Left ventricle myocardium superior (tissue), 1 donor: ENCODE measurements at regions not wholly inside any gene's neighbourhood (a gene's known extent, or its start where the extent isn't known, plus 50 kb on each side); places are given as distances from the start of the nearest gene placed in this dataset.

Experiments
- ATAC-seq: fragments of 200-7000 bp; cut with Tn5 transposase; one replicate; pipeline ENCODE4 v1.9.1; 2020; ENCODE audit warnings: mild to moderate bottlenecking, moderate library complexity
- DNase-seq: peaks from one replicate; pipeline ENCODE4 v3.0.0-alpha.2; 2020
- intact Hi-C: fragments of 100-400 bp; cut with micrococcal nuclease; formaldehyde crosslinking; loops from one replicate; pipeline ENCODE4 v1.11.0; 2022
- donor health status: DM: no; HTN: yes; CAD: no; lungs with severe emphysema.

DNA sequence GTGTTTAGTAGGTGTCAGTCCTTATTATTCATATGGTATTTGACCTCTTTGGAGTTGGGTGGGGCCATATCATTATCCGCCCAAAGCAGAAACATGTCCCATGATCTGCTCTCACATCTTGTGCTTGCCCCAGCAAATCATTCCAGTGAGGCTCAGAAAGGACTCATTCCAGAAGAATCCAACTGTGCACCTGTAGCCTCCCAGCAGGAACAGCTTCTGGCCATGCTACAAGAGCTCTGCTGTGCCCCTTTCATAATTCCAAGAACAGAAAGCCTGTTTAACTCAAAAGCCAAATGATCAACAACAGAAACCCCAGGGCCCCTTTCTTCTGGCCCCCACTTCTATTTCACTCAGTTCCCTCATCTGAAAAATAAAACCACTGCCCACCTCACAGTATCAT, 673.1 kb downstream of the DIAPH3 start:
- DNase-seq (no peak), ATAC-seq (no peak)
- intact Hi-C loops: no loop called here

DNA sequence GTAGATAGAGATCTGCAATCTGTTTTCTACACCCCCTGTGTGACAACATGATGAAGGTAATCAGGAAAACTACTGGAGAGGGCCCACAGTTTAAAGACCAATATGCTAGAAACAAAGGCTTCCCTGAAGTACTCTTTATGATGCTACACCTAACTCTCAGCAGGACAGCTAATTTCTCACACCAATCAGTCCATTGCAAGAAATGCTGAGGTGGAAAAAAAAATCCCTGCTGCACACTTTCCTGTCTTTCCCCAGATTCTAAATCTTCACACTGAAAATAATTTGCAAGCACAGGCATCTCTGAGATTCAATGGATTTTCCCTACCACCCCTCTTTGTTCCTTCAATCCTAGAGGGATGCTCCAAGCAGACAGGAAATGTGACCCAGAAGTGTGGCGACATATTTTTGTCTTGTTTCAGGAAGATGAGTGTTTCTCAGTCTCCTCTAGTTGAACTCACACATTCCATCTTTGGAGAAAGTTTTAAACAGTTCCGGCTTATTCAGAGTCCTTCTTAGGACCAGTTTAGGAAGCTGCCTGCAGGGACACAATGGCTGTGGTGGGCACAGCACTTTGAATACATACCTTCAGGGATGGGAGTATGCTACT, 671.6 kb downstream of the DIAPH3 start:
- intact Hi-C loops: no loop called here
- no peak for ATAC-seq
- no peak for DNase-seq

DNA sequence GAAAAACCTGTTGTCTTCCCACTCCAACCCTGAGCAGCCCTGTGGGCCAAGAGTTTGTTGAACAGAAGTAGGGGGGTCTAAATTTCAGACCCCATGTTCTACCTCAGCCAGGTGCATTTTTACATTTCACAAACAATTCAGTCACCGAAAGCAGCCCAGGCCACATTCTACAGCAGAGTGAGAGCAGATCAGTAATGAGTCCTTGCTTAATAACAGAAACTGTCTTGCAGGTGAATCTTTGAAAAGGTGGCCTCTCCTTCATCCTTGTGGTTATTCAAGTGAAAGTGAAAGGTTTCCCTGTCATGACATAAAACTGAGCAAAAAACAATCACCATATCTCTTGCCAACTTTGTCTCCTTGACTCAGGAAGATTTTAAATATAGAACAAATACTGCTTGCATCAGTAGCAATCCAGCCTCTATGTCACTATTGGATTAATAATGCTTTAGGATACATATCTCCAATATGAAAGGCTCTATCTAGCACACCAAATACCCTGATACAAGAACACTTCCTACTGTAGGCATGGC, 670.2 kb downstream of the DIAPH3 start:
- intact Hi-C loops: no loop called here
- ATAC-seq (no peak), DNase-seq (no peak)

DNA sequence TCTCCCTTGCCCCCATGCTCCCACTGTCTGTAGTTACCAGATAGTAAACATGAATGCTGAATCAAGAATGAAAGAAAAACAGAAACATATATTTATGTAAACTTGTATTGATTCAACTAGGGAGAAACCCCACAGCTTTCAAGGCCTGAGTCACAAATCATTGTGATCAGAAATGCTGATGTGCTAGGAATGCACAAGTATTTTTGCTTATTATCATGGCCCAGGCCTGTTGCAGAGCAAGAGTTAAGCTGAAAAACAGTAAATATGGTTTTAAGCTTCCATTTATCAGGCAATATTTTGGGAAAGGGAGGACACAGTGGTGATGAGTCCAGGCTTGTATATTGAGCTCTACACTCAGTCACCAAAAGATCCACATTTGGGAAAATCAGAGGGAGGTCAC, 669.6 kb downstream of the DIAPH3 start:
- ATAC-seq: no peak
- DNase-seq: no peak
- intact Hi-C loops: no loop called here

DNA sequence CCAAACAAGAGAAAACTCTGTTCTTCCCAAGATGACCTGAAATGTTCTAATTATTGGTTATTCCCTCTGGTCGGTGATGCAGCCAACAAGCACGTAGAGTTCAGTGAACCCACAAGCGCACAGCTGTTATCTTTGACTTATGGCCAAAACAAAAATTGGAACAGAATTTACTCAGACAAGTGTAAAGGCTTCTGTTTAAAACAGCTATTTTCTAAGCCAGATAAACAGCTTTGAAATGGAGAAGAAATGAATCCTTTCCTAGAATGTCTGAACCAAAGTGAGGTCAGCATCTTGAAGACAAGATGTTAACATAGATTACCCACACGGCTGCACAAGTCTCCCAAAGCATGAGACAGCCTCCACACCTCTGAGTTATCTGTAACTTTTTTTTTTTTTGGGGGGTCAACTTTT, 669.2 kb downstream of the DIAPH3 start:
- DNase-seq (peak; percentile 39), ATAC-seq (peak; percentile 91)
- intact Hi-C loops: no loop called here

DNA sequence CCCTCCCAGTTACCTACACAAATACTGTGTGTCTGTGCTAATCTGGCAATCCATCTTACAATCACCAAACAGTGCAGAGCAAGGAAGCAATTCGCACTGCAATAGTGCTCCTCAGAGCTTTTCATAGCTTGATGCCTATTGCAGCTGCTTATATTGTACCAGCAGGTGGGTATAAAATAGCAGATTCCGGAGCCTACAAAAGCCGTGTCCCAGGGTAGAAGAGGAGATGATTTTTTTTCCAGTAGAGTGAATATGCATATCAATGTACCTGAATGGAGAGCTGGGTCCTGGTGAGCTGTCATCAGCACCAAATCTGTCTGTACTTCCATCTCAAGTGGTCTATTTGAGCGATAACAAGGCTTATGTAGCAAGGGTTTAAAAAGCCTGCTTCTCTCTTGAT, 668.4 kb downstream of the DIAPH3 start:
- intact Hi-C loops: no loop called here

DNA sequence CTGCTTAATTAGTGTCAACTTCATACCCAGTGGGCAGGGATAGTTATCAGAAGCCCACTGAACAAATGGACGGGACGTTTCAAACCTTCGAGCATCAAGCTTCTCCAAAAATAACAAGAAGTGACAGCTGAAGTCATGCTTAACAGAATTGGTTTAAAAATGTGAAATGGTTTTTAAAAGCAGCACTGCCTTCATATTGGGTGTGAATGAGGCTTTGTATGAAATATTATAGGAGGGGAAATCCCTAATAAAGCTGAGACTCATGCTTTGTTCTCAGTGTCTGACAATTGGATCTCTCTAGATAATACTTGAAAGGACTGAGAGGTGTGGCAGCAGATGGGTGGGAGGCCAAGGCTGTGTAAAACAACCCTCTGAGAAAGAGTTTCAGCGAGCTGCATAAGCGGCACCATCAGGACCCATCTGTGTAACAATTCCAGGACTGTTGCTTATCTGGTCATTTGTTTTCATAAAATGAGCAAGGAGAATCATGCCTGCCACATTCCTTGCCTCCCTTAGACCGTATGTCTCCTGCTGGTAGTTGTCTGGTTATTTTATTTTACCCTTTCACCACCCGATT, 667.7 kb downstream of the DIAPH3 start:
- DNase-seq: no peak
- intact Hi-C loops: no loop called here
- no peak for ATAC-seq

More for the DNA sequence above, 668.4 kb downstream of the DIAPH3 start:
- DNase-seq (no peak), ATAC-seq (no peak)

DNA sequence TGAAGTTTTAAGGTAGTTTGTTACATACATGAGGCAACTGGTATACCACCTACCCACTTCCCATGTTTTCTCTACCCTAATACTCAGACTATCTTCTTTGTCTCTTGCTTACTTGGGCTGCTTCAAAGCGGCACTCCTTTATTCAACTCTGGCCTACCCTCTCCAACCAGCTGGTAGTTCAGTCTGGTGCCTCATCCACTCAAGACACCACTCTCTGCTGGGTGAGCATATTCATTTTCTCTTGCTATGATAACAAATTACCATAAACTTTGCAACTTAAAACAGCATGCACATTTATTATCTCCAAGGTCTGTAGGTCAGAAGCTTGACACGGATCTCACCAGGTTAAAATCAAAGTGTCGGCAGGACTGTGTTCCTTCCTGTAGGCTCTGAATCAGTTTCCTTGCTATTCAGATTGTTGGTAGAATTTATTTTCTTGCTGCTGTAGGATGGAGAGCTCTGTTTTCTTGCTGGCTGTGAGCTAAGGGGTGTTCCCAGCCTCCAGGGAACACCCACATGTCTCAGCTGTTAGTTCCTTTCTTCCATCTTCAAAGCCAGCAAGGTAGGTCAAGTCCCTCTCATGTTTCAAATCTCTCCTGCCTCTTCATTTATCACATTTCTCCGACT, 666.0 kb downstream of the DIAPH3 start:
- no peak for ATAC-seq
- DNase-seq: no peak
- intact Hi-C loops: no loop called here

DNA sequence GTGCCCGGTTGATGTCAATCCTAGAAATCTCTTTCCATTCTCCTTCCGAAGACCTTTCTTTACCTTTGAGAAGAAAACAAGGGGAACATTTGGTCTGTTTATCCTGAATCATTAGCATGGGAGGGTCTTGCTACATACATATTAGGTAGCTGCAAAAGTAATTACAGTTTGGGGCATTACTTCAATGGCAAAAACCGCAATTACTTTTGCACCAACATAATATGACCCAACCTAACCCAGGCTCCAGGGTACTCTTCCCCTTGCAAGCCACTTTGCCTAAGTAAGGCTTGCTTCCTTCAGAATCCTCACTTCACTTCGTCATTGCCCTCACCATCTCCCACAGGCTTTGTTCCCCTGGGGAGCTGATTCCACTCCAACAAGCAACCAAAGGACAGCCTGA, 662.7 kb downstream of the DIAPH3 start:
- ATAC-seq: no peak
- DNase-seq: no peak
- intact Hi-C loops: no loop called here

DNA sequence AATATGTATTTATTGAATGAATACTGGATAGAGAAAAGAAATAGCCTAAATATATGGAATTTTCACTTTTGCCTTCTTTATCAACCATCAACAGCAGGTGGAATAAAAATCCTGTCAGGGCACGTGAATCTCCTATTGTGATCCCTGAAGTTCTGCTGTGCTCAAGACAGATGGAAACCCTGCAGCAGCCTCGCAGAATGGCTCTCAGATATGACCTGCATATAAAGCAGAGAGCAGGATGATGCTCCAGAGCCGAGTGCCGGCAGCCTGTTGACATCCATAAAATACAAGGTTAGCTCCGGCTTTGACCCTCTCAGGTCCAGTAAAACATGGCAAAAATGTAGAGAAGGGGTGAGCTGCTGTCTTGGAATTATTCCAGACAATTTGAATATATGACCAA, 659.3 kb downstream of the DIAPH3 start:
- ATAC-seq: no peak
- DNase-seq: no peak
- intact Hi-C loops: no loop called here

DNA sequence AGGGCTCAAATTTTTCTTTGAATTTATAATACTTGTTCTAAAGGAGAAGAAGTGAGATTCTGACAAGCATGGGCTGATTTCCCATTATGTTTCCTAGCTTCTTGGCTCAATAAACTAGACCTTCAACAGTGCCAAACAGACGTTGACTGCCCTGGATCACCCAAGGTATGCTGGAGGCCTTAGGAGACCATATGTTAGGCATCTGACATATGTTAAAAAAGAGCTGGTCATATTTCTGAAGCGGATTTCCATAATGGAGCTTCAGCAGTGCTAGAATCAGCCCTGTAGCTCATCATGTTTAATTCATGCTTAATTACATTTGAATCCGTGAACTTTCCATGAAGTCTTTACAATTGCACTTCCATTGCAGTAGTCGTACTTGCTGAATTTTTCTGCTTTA, 653.3 kb downstream of the DIAPH3 start:
- intact Hi-C loops: no loop called here
- ATAC-seq (no peak), DNase-seq (no peak)

DNA sequence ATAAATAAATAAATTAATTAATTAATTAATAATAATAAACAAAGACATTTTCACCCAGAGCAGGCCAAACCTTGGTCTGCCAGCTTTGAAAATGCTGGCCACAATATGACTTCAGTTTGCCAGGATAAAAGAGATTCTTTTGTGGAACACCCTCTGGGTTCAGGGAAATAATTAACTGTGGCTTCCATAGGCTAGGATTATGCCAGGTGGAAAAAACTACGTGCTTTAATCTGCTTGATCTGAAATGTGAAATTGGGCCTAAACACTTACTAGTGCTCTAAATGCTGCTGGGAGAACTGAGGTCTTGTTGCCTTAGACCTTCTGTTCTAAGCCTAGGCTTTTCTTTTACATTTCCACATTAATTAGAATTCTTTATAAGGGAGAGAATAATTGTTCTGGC, 650.0 kb downstream of the DIAPH3 start:
- intact Hi-C loops: no loop called here
- ATAC-seq (no peak), DNase-seq (no peak)

DNA sequence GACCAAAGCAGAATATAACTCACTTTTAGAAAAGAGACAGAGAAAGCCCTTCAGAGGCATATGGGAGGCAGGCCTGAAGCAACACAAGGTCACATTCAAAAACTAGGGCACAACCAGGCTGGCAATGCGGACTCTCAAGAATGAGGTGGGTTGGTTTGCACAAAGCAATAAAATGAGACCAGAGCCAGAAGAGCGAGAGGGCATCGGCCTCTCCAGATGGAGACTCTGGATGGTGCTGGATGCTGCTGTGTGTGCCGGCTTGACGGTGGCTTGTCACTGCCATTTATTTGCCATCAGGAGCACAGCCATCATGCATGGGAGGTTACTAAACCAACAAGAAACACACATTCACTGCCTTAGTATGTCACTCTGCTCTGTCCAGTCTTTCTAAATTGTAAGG, 649.4 kb downstream of the DIAPH3 start:
- DNase-seq: no peak
- ATAC-seq: no peak
- intact Hi-C loops: no loop called here

DNA sequence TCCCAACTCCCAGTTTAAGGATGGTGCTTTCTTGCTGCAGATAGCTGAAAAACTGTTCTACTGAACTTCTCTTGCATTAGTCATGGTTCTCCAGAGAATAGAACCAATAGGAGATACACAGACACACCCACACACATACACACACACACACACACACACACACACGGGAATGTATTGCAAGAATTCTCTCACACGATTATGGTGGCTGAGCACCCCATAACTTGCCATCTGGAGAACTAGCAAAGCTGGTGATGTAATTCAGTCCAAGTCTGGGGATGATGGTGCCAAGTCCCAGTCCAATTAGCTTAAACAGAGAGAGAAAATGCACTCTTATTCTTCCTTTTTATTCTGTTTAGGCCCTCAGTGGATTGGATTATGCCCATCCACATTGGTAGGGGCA, 643.9 kb downstream of the DIAPH3 start:
- no peak for ATAC-seq
- intact Hi-C loops: no loop called here

DNA sequence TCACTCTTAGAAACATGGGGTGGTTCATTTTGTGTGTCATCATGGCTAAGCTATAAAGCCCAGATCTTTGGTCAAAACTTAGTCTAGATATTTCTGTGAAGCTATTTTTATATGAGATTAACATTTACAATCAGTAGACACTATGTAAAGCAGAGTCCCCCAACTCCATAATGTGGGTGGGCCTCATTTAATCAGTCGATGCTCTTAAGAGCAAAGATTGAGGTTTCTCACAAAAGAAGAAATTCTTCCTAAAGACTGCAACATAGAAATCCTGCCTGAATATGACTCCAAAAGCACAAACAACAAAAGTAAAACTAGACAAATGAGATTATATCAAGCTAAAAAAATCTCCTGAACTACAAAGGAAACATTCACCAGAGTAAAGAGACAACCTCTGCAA, 642.2 kb downstream of the DIAPH3 start:
- ATAC-seq (no peak), DNase-seq (no peak)
- intact Hi-C loops: no loop called here

More for the DNA sequence above, 643.9 kb downstream of the DIAPH3 start:
- DNase-seq: no peak

DNA sequence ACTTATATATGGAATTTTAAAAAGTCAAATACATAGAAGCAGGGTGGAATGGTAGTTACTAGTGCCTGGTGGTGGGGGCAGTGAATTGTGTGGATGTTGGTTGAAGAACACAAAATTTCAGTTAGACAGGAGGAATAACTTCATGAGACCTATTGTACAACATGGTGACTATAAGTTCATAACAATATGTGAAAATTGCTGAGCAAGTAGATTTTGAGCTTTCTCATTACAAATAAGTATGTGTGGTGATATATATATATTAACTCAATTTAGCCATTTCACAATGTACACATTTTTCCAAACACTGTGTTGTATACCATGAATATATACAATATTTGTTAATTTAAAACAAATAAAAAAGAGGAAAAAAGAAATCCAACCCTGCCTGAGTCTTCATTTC, 641.1 kb downstream of the DIAPH3 start:
- DNase-seq: no peak
- intact Hi-C loops: no loop called here
- no peak for ATAC-seq

DNA sequence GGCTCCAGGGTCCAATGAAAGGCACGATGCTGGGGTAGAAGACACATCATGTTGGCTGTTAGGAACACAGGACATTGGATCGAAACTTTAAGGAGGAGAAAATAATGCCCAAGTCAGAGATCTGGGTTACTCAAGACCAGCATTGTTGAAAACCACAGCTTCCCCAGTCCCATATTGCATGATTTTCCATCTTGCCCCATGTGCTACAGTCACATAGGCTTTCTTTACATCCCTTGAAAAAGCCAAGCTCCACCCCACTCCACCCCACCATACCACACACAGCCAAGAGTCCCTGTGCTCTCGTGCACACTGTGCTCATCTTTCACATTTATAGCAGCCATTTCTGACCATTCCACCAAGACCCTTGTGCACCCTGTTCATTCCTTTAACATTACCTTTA, 636.2 kb downstream of the DIAPH3 start:
- no peak for ATAC-seq
- intact Hi-C loops: no loop called here
- DNase-seq: no peak

DNA sequence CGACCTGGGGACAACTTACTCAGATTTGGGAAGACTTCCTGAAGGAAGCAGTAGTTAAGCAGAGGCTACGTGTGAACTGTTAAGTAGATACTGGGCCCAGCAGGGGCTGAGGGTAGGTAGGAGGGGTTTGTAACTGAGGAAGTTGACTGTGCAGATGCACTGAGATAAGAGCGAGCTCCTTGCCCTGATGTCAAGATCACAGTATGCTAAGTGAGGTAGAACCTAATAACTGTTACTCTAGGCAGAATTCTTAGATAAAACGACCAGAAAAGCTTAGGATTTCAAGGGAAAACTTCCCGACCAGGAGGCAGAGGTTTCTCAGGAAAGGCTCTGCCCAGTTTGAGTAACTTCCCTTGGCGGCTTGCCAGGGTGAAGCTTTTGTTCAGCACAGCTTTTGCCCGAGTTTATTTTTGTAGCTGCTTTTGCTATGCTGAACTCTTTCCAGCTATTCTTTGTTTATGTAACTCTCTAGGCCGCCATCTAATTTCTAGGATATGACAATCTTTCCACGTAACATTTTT, 632.1 kb downstream of the DIAPH3 start:
- peak; percentile 87 for DNase-seq
- ATAC-seq: peak; percentile 93
- intact Hi-C loops: no loop called here

DNA sequence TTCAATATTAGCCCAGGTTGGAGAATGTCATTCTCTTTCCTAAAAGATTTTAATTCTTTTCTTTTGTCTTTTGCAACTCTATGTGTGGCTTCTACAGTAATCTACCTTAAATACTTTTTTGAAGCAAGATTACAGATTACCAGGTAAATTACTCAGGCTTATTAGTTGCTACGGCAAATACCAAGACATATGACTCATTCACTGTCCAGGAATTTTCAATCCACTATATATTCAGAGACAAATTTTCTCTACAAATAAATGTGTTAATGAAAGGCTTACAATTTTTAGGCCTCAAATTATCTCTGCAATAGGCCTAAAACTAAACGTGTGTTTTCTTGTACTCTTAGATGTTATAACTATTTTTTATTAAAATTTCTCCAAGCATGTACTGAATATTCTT, 631.3 kb downstream of the DIAPH3 start:
- DNase-seq (no peak), ATAC-seq (no peak)
- intact Hi-C loops: no loop called here
